ENCODE measurements at regions not wholly inside any gene's neighbourhood (a gene's known extent, or its start where the extent isn't known, plus 50 kb on each side); places are given as distances from the start of the nearest gene placed in this dataset.

DNA sequence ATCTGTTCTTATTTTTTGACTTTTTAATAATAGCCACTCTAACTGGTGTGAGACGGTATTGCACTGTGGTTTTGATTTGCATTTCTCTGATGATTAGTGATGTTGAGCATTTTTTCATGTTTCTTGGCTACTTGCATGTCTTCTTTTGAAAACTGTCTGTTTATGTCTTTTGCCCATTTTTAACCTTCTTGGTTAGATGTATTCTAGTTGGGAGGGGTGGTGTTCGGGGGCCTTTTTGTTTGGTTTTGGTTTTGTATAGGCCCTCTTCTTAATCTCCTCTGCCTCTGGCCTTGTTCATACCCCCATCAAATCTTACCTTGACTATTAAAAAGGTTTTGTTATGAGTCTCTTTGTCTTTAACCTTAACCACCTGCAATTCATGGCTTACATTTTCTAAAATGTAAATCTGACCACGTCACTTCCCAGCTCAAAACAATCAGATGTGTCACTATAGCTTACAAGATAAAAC is 107.8 kb upstream of the NR4A3 start:
- H3K9me3 ChIP-seq (ENCODE audit: low read depth, low read length, poor library complexity, severe bottlenecking), result no peaks in the 10 kb centered on the region
- H3K36me3 ChIP-seq (ENCODE audit: insufficient read depth, low read length, poor library complexity, severe bottlenecking), result no peaks in the 10 kb centered on the region
- no TSS peak for BruUV-seq (replicated peaks)
- no peaks in the 10 kb centered on the region for H3K27me3 ChIP-seq (replicated peaks; ENCODE audit: insufficient read depth, low read depth, low read length, poor library complexity)
- no peaks in the 10 kb centered on the region for H3K4me1 ChIP-seq (ENCODE audit: insufficient read depth, low read length, poor library complexity, severe bottlenecking)
- ChIA-PET POLR2A (ENCODE audit: low non-redundant PET) (no interaction called here), CTCF (no interaction called here)
- intact Hi-C loops (cut with micrococcal nuclease; ENCODE audit: unreplicated experiment), result no loop called here
- H3K27ac ChIP-seq (ENCODE audit: low read depth, low read length, poor library complexity, severe bottlenecking), result no peak overlapping the region
- TF ChIP-seq, protein P1, sequence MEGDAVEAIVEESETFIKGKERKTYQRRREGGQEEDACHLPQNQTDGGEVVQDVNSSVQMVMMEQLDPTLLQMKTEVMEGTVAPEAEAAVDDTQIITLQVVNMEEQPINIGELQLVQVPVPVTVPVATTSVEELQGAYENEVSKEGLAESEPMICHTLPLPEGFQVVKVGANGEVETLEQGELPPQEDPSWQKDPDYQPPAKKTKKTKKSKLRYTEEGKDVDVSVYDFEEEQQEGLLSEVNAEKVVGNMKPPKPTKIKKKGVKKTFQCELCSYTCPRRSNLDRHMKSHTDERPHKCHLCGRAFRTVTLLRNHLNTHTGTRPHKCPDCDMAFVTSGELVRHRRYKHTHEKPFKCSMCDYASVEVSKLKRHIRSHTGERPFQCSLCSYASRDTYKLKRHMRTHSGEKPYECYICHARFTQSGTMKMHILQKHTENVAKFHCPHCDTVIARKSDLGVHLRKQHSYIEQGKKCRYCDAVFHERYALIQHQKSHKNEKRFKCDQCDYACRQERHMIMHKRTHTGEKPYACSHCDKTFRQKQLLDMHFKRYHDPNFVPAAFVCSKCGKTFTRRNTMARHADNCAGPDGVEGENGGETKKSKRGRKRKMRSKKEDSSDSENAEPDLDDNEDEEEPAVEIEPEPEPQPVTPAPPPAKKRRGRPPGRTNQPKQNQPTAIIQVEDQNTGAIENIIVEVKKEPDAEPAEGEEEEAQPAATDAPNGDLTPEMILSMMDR (conservative IDR thresholded peaks at IDR 0.05; ENCODE audit: low read depth, low read length), result no peak
- TF ChIP-seq EZH2 (IDR thresholded peaks at IDR 0.05; ENCODE audit: borderline replicate concordance, low read depth, low read length, poor library complexity, severe bottlenecking), result no peak
- no peak overlapping the region for H3K4me3 ChIP-seq (ENCODE audit: low read depth, low read length, poor library complexity, severe bottlenecking)
- DNase-seq (ENCODE audit: low spot score), result no peak

DNA sequence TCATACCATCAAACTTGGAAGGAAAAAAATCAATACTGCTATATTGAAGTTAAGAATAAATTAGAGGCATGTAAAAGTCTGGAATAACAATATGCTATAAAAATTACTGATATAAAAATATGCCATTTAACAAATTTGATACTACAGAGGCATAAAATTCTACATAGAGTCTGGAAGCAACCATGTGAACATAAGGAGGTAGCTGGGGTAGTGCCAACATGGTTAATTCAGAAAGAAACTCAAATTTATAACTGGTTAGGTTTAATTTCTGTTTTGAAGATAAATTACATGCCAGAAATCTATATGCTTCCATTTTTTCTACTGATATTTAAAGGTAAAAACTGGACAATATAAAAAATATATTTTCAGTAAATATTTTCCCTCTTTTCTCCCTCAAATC is 103.1 kb upstream of the NR4A3 start:
- CTCF ChIA-PET, result no interaction called here
- POLR2A ChIA-PET (ENCODE audit: low non-redundant PET), result no interaction called here

DNA sequence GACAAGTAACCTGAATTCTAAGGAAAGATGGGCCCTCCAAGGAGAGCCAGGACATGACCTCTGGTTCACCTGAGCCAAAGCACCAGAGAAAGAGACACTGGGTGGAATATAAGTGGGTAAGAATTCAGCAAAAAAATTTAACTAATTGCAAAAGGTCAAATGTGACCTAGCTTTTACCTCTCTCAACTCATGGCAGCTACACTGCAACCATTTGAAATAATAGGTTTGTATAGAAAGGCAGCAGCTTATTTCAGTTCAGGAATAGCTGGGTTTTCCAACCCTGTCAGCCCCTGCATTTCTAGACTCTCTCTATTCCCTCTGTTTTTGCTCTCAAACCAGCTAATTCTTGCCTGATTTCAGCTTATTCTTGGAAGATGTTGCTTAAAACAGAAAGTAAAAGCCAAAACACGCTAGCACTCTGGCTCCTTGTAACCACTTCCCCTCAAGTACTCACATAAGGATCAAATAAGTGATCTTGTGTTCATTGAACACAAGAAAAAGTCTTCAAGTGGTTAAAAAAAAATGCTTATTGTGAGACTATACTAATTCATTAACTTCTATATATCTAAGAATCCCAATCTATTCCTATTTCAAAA is 101.1 kb upstream of the NR4A3 start:
- Histone ChIP-seq H3K36me3 (ENCODE audit: insufficient read depth, low read length, poor library complexity, severe bottlenecking) (no peaks in the 10 kb centered on the region), H3K4me1 (ENCODE audit: insufficient read depth, low read length, poor library complexity, severe bottlenecking) (no peaks in the 10 kb centered on the region), H3K9me3 (ENCODE audit: low read depth, low read length, poor library complexity, severe bottlenecking) (no peaks in the 10 kb centered on the region), H3K4me3 (ENCODE audit: low read depth, low read length, poor library complexity, severe bottlenecking) (no peak overlapping the region), H3K27me3 (replicated peaks; ENCODE audit: insufficient read depth, low read depth, low read length, poor library complexity) (no peaks in the 10 kb centered on the region), H3K27ac (ENCODE audit: low read depth, low read length, poor library complexity, severe bottlenecking) (no peak overlapping the region)
- no peak for TF ChIP-seq EZH2 (IDR thresholded peaks at IDR 0.05; ENCODE audit: borderline replicate concordance, low read depth, low read length, poor library complexity, severe bottlenecking)
- TF ChIP-seq, protein P1 (conservative IDR thresholded peaks at IDR 0.05; ENCODE audit: low read depth, low read length), result no peak
- no TSS peak for BruUV-seq (replicated peaks)
- DNase-seq (ENCODE audit: low spot score), result no peak
- ChIA-PET CTCF (no interaction called here), POLR2A (ENCODE audit: low non-redundant PET) (no interaction called here)
- intact Hi-C loops (cut with micrococcal nuclease; ENCODE audit: unreplicated experiment), result no loop called here

More for the DNA sequence above, 103.1 kb upstream of the NR4A3 start:
- Histone ChIP-seq H3K9me3 (ENCODE audit: low read depth, low read length, poor library complexity, severe bottlenecking) (no peaks in the 10 kb centered on the region), H3K4me1 (ENCODE audit: insufficient read depth, low read length, poor library complexity, severe bottlenecking) (no peaks in the 10 kb centered on the region), H3K4me3 (ENCODE audit: low read depth, low read length, poor library complexity, severe bottlenecking) (no peak overlapping the region), H3K27me3 (replicated peaks; ENCODE audit: insufficient read depth, low read depth, low read length, poor library complexity) (no peaks in the 10 kb centered on the region), H3K36me3 (ENCODE audit: insufficient read depth, low read length, poor library complexity, severe bottlenecking) (no peaks in the 10 kb centered on the region), H3K27ac (ENCODE audit: low read depth, low read length, poor library complexity, severe bottlenecking) (no peak overlapping the region)
- TF ChIP-seq EZH2 (IDR thresholded peaks at IDR 0.05; ENCODE audit: borderline replicate concordance, low read depth, low read length, poor library complexity, severe bottlenecking), result no peak
- TF ChIP-seq, protein P1 (conservative IDR thresholded peaks at IDR 0.05; ENCODE audit: low read depth, low read length), result no peak
- BruUV-seq (replicated peaks), result no TSS peak
- DNase-seq (ENCODE audit: low spot score), result no peak
- intact Hi-C loops (cut with micrococcal nuclease; ENCODE audit: unreplicated experiment), result no loop called here

All from A673 (cell line).